ENCODE measurements at regions not wholly inside any gene's neighbourhood (a gene's known extent, or its start where the extent isn't known, plus 50 kb on each side); places are given as distances from the start of the nearest gene placed in this dataset.

GRCh38 chr6:156582509-156582992 lies 194.6 kb upstream of the ARID1B start:
- H3K27ac ChIP-seq = no peak overlapping the region
- POLR2A ChIA-PET (ENCODE audit: low non-redundant PET) = no interaction called here
- CTCF ChIA-PET = interaction anchor here (0.5 kb wide), 1 partner anchor 79 kb away, joined by 3 read pairs; no protein-coding TSS in a partner anchor
- DNase-seq (ENCODE audit: low spot score) = no peak
- no peak for TF ChIP-seq CTCF (conservative IDR thresholded peaks at IDR 0.05; ENCODE audit: low read depth)

GRCh38 chr6:156579564-156579963 lies 197.6 kb upstream of the ARID1B start:
- no peak overlapping the region for H3K27ac ChIP-seq
- no peak for TF ChIP-seq CTCF (conservative IDR thresholded peaks at IDR 0.05; ENCODE audit: low read depth)
- no peak for DNase-seq (ENCODE audit: low spot score)
- ChIA-PET POLR2A (ENCODE audit: low non-redundant PET) (no interaction called here), CTCF (no interaction called here)

GRCh38 chr6:156577749-156578148 lies 199.4 kb upstream of the ARID1B start:
- ChIA-PET CTCF (no interaction called here), POLR2A (ENCODE audit: low non-redundant PET) (no interaction called here)
- TF ChIP-seq CTCF (conservative IDR thresholded peaks at IDR 0.05; ENCODE audit: low read depth) = no peak
- H3K27ac ChIP-seq = no peak overlapping the region
- DNase-seq (ENCODE audit: low spot score) = no peak

DNA sequence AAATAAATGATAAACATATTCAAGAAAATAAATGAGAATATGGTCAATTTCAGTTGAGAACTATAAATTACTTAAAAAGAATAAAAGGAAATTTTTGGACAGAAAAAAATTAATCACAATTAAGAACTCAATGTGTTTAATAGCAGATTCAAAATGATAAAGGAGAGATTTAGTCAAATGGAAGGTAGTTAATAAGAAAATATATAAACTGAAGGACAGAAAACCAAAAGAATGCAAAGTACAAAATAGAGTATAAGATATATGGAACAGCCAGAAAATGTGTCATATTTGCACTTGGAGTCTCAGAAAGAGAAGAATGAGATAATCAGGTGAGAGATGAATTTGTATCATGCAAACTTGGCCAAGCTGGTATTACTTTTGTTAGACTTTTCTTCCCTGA lies 201.8 kb upstream of the ARID1B start:
- TF ChIP-seq CTCF (conservative IDR thresholded peaks at IDR 0.05; ENCODE audit: low read depth) = no peak
- ChIA-PET CTCF (no interaction called here), POLR2A (ENCODE audit: low non-redundant PET) (no interaction called here)
- H3K27ac ChIP-seq = no peak overlapping the region
- DNase-seq (ENCODE audit: low spot score) = no peak

GRCh38 chr6:156564807-156565149 lies 212.4 kb upstream of the ARID1B start:
- ChIA-PET POLR2A (ENCODE audit: low non-redundant PET) (no interaction called here), CTCF (interaction anchor here (0.5 to 1.2 kb wide), 10 partner anchors 10 to 700 kb away, joined by 3 to 5 read pairs (median 4); no protein-coding TSS in a partner anchor)
- H3K27ac ChIP-seq = no peak overlapping the region
- TF ChIP-seq CTCF (conservative IDR thresholded peaks at IDR 0.05; ENCODE audit: low read depth) = no peak
- DNase-seq (ENCODE audit: low spot score) = no peak

DNA sequence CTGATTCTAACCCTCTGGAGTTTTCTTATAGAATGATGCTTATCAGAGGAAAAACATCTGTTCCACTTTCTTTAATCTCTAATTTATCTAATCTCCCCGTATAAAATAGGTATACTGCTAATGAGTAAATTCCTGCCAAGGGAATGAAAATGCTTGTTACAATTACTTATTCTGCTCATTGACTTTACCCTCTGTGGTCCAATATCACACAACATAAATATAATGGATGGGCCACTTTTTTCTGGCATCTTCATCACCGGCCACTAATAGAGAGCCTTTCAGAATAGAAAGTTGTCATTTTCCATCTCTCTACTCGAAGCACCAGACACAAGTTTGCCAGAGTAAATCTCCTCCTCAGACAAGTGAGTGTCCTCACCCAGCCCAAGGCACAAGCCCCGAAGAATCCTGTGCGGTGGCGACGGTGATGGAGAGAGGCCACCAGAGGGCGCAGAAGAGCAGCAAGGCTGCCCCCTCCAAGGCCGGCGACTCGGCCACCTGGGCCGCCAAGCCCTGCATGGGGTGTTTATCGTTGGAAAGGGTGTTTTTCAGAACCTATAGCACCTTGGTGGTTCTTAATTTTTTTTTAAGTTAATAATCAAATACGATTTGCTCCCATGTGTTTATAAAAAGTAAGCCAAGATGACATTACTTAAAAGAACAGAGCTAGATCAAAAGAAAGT lies 212.9 kb upstream of the ARID1B start:
- POLR2A ChIA-PET (ENCODE audit: low non-redundant PET) = interaction anchor here (0.7 kb wide), 1 partner anchor 123 kb away, joined by 6 read pairs; no protein-coding TSS in a partner anchor
- TF ChIP-seq CTCF (conservative IDR thresholded peaks at IDR 0.05; ENCODE audit: low read depth) = peak; percentile 95

More for the DNA sequence above, 212.9 kb upstream of the ARID1B start:
- peak; percentile 74 for DNase-seq (ENCODE audit: low spot score)
- CTCF ChIA-PET = interaction anchor here (0.5 to 1.2 kb wide), 9 partner anchors 10 to 700 kb away, joined by 3 to 5 read pairs (median 4); no protein-coding TSS in a partner anchor
- no peak overlapping the region for H3K27ac ChIP-seq

All from RWPE1 (cell line).